ENCODE measurements at regions not wholly inside any gene's neighbourhood (a gene's known extent, or its start where the extent isn't known, plus 50 kb on each side); places are given as distances from the start of the nearest gene placed in this dataset.

DNA sequence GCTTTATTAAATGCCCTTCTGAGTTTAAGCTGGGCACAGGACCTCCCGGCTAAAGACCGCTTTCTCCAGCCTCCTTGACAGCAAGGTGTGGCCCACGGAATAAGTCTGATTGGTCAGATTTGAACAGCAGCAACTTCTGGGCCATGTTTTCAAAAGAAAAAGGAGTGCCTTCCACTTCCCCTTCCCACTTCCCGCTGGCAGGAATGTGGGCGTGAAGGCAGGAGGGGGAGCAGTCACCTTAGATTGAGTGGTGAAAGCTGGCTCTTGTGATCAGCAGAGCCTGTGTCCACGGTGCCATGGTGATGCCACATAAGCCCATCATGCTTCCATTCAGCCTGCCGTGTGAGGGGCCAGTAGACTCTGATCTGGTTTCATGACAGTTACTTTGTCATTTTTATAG, 136.6 kb upstream of the GLI2 start:
- TF ChIP-seq CTCF (IDR thresholded peaks at IDR 0.05; ENCODE audit: extremely low read depth, low read depth, low read length): no peak
- Histone ChIP-seq H4K20me1 (ENCODE audit: insufficient read depth, low read length) (no peaks in the 10 kb centered on the region), H3K27me3 (ENCODE audit: insufficient read depth, low read length) (no peaks in the 10 kb centered on the region), H3K79me2 (ENCODE audit: insufficient read depth, low read length) (no peaks in the 10 kb centered on the region), H3K9me3 (ENCODE audit: low read depth, low read length) (no peaks in the 10 kb centered on the region), H2AFZ (ENCODE audit: low read length) (no peak overlapping the region), H3K4me3 (ENCODE audit: insufficient read depth, low read length) (no peak overlapping the region), H3K4me2 (ENCODE audit: insufficient read depth, low read length) (no peak overlapping the region), H3K4me1 (ENCODE audit: insufficient read depth, low read length) (peaks cover 22% of the 10 kb centered on the region), H3K27ac (ENCODE audit: low read depth, low read length) (no peak overlapping the region), H3K36me3 (ENCODE audit: insufficient read depth, low read length) (no peaks in the 10 kb centered on the region)
- peak; percentile 59 for DNase-seq (ENCODE audit: insufficient read length, low spot score, missing footprints)

DNA sequence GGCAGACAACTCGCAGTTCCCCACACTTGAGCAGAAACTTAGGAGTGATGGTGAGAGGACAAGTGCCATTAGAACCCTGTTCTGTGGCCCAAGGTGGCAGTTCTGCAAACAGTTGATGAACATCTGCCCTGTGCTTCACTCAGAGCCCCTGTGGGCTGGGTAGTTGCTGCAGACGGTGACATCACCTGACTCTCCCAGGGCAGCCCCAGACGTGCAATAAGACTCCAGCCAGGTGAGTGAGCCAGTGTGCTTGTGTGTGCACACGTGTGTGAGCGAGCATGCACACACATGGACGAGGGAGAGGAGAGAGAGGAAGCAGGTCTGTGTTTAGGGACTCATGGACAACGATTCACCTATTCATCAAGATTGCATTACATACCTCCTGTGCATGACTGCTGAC, 136.0 kb upstream of the GLI2 start:
- H3K4me3 ChIP-seq (ENCODE audit: insufficient read depth, low read length): no peak overlapping the region
- H3K79me2 ChIP-seq (ENCODE audit: insufficient read depth, low read length): no peaks in the 10 kb centered on the region
- DNase-seq (ENCODE audit: insufficient read length, low spot score, missing footprints): peak; percentile 76
- H3K4me2 ChIP-seq (ENCODE audit: insufficient read depth, low read length): no peak overlapping the region
- H3K36me3 ChIP-seq (ENCODE audit: insufficient read depth, low read length): no peaks in the 10 kb centered on the region
- no peak for TF ChIP-seq CTCF (IDR thresholded peaks at IDR 0.05; ENCODE audit: extremely low read depth, low read depth, low read length)
- H3K27ac ChIP-seq (ENCODE audit: low read depth, low read length): no peak overlapping the region
- peaks cover 22% of the 10 kb centered on the region for H3K4me1 ChIP-seq (ENCODE audit: insufficient read depth, low read length)
- no peaks in the 10 kb centered on the region for H4K20me1 ChIP-seq (ENCODE audit: insufficient read depth, low read length)
- no peaks in the 10 kb centered on the region for H3K27me3 ChIP-seq (ENCODE audit: insufficient read depth, low read length)
- no peaks in the 10 kb centered on the region for H3K9me3 ChIP-seq (ENCODE audit: low read depth, low read length)
- no peak overlapping the region for H2AFZ ChIP-seq (ENCODE audit: low read length)

DNA sequence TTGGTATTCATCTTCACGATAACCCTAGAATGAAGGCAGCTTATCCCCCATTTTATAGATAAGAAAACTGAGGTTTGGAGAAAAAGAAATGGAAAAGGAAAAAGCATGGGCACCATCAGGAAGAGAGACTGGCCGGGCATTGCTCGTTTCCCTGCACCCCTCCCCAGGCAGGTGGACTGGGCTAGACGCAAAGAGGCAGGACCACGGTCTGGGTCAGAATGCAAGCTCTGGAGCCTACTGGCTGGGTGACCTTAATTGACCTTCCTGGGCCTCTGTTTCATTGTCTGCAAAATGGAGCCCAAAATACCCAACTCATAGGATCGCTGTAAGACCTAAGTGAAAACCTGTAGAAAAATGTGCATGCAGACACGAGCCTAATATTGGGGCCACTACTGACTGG, 135.3 kb upstream of the GLI2 start:
- DNase-seq (ENCODE audit: insufficient read length, low spot score, missing footprints): peak; percentile 48
- Histone ChIP-seq H3K27me3 (ENCODE audit: insufficient read depth, low read length) (no peaks in the 10 kb centered on the region), H2AFZ (ENCODE audit: low read length) (no peak overlapping the region), H3K9me3 (ENCODE audit: low read depth, low read length) (no peaks in the 10 kb centered on the region), H3K4me1 (ENCODE audit: insufficient read depth, low read length) (peaks cover 22% of the 10 kb centered on the region), H3K4me3 (ENCODE audit: insufficient read depth, low read length) (no peak overlapping the region), H3K36me3 (ENCODE audit: insufficient read depth, low read length) (no peaks in the 10 kb centered on the region), H4K20me1 (ENCODE audit: insufficient read depth, low read length) (no peaks in the 10 kb centered on the region), H3K27ac (ENCODE audit: low read depth, low read length) (no peak overlapping the region), H3K4me2 (ENCODE audit: insufficient read depth, low read length) (no peak overlapping the region), H3K79me2 (ENCODE audit: insufficient read depth, low read length) (no peaks in the 10 kb centered on the region)
- no peak for TF ChIP-seq CTCF (IDR thresholded peaks at IDR 0.05; ENCODE audit: extremely low read depth, low read depth, low read length)

DNA sequence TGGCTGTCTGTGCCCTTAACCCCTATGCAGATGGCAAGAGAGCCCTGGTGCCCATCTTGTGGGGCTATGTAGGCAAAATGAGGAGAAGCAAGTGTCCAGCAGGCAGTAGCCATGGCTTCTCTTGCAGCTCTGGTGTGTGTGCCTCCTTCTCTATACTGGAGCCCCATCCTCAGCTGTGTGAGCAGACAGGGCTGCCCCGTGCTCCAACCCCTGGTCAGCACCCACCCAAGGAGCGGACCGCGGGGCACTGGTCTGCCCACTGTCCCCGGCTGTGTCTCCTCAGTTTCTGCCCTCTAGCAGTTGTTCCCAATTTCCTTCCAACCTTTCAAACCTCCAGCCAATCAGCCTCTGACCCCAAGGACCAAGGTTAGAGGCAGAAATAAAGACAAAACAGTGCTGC, 134.9 kb upstream of the GLI2 start:
- DNase-seq (ENCODE audit: insufficient read length, low spot score, missing footprints): peak; percentile 34
- Histone ChIP-seq H3K4me2 (ENCODE audit: insufficient read depth, low read length) (no peak overlapping the region), H2AFZ (ENCODE audit: low read length) (no peak overlapping the region), H3K4me1 (ENCODE audit: insufficient read depth, low read length) (peaks cover 20% of the 10 kb centered on the region), H4K20me1 (ENCODE audit: insufficient read depth, low read length) (no peaks in the 10 kb centered on the region), H3K27ac (ENCODE audit: low read depth, low read length) (no peak overlapping the region), H3K36me3 (ENCODE audit: insufficient read depth, low read length) (no peaks in the 10 kb centered on the region), H3K9me3 (ENCODE audit: low read depth, low read length) (no peaks in the 10 kb centered on the region), H3K4me3 (ENCODE audit: insufficient read depth, low read length) (no peak overlapping the region), H3K27me3 (ENCODE audit: insufficient read depth, low read length) (no peaks in the 10 kb centered on the region), H3K79me2 (ENCODE audit: insufficient read depth, low read length) (no peaks in the 10 kb centered on the region)
- no peak for TF ChIP-seq CTCF (IDR thresholded peaks at IDR 0.05; ENCODE audit: extremely low read depth, low read depth, low read length)
